ENCODE measurements at regions not wholly inside any gene's neighbourhood (a gene's known extent, or its start where the extent isn't known, plus 50 kb on each side); places are given as distances from the start of the nearest gene placed in this dataset.

DNA sequence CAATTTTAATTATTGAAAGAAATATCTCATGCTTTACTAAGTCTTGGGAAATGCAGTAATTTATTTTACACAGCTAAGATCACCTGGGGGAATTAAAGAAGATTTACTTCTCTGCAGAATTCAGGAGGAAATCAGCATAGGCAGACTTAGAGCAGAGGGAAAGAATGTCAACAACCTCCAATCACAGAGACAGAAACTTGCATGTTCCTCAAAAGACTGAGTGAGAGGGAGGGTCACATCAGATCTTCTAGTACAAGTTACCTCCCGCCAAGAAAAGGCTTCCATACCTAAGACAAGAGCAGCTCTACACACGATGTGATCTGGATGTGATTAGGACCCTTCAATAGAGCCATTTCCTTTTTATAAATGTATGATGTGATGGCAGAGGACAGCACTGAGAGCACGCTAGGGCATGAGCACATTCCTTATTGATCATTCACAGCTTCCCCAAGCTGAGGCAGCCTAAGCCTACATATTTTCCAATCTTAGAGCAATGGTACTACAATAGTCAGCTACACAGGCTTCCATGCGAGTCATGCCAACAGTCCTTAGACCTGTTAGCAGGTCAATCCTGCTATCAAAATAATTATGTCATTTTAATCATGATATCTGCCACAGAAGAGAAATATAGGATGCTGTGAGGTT is 403.3 kb downstream of the ETNK1 start:
- in situ Hi-C loops (cut with MboI; ENCODE audit: low pct_unique_long_range_greater_than_20kb, low sequenced_read_pairs), result no loop called here
- DNase-seq, result no peak

DNA sequence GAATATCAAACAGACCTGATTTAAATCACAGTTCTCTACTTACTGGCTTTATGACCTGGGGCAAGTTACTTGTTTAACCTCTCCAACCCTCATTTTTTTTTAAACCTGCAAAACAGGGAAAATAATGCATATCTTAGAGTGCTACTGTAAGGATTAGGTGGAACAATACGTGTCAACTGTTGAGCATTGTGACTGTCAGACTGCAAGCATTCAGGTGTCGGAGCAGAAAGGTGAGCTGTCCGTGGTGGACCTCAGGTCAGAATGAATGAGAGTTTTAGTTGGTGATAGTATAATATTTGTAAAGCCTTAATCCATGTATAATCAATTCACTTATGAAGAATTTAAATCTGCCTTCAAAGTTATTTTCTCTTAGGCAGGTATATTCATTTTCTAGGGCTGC is 404.2 kb downstream of the ETNK1 start:
- DNase-seq, result no peak
- in situ Hi-C loops (cut with MboI; ENCODE audit: low pct_unique_long_range_greater_than_20kb, low sequenced_read_pairs), result no loop called here

DNA sequence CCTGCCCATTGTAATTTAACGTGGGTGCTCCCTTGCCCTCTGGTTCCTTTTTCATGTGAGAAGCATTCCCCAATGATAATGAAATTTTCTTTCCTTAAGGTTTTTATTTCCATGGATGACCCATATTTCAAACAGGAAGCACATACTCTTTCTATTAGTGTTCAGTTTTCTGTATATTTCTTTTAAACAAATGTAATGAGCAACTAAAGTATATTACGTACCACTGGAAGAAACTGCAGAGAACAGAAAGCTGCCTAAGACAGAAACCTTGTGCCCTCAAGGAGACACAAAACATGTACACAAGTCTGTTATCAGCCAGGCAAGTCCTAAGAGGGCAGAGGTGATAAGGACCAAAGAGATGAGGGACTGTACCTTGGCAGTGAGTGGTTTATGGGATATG is 414.9 kb downstream of the ETNK1 start:
- DNase-seq, result no peak
- in situ Hi-C loops (cut with MboI; ENCODE audit: low pct_unique_long_range_greater_than_20kb, low sequenced_read_pairs), result no loop called here

DNA sequence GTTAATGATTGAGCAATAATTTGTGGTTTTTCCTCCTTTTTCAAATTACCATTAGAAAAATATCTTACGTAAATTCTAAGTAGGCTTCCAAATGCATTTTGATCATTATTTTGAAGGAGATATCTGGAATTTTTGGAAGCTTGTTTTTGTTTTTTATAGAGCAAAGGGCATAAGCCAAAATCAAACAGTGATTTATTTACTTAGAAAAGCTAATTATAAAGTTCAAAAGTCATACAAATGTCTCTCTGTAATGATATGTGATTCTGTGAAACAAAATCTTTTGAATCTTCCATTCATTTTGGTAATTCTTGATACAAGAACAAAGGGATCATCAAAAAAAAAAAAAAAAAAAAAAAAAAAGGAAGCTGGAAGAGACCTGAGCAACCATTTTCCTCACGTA is 416.8 kb downstream of the ETNK1 start:
- no peak for DNase-seq
- in situ Hi-C loops (cut with MboI; ENCODE audit: low pct_unique_long_range_greater_than_20kb, low sequenced_read_pairs), result no loop called here

DNA sequence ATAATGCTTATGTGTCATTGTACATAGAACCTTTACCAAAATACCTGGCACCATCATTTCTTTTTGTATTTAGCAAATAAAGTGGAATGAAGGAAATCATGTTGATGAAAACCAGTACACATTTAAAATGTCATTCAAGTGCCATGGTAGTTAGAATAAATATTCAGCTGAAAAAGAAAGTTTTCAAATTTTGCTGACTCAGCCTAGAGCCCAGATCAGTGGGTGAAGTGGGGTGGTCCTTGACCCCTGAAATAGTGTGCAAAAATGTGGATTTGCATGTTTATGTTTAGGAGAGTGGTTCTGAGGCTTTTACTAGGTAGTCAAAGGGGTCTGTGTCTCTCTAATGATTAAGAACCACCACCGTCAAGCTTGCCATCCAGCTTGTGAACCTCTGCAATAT is 418.7 kb downstream of the ETNK1 start:
- in situ Hi-C loops (cut with MboI; ENCODE audit: low pct_unique_long_range_greater_than_20kb, low sequenced_read_pairs), result no loop called here

DNA sequence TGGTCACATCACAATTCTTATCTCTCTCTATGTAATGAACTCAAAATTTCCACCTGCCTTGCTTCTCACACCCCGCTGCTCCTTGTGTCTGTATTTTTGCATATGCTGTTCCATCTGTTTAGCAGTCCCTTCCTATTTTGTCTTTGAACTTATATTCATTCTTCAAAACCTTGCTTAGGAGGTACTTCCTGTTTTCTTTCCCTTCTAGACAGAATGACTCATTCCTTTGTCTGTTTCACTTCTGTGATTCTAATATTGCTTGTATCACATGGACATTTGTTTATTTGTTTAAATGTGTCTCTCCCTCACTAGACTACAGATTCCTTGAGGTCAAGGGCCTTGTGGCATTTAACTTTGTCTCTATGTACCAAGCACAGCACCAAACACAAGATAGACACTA is 424.2 kb downstream of the ETNK1 start:
- in situ Hi-C loops (cut with MboI; ENCODE audit: low pct_unique_long_range_greater_than_20kb, low sequenced_read_pairs), result no loop called here
- DNase-seq, result peak; percentile 17

More for the DNA sequence above, 418.7 kb downstream of the ETNK1 start:
- no peak for DNase-seq

DNA sequence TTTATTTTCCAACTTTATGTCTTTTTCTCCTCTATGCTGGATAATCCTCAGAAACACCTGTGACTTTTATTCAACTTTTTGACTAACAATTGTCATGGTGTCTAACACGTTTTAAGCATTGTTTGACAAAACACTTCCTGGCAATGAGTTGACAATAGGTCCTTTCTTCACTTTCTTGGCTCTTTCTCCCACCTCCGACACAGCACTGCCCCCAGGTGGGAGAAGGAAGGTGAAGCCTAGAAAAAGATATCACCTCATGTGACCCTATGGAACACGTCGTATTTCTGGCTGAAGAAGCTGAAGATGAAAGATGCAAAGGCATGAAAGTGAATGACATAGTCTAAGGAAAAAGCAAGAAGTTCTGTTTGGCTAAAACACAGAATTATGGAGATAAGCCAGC is 430.0 kb downstream of the ETNK1 start:
- peak; percentile 37 for DNase-seq
- in situ Hi-C loops (cut with MboI; ENCODE audit: low pct_unique_long_range_greater_than_20kb, low sequenced_read_pairs), result no loop called here

DNA sequence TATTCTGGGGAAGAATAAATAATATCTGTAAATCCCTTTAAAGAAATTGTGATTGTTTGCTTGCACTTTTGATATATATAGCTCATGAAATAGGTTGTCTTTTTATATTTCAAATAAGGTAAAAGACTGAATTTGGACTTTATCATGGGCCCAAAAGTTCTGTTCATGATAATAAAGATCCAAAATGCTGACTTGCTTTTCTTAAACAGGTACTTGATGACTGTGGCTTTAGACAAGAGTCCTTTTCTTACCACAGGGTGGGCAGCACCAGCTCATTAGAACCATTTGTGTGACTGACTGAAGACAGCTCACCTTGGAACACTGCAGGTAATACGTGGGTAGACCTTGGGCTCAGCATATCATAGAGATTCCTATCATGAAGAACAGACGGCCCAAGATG is 432.6 kb downstream of the ETNK1 start:
- in situ Hi-C loops (cut with MboI; ENCODE audit: low pct_unique_long_range_greater_than_20kb, low sequenced_read_pairs), result no loop called here
- DNase-seq, result no peak

DNA sequence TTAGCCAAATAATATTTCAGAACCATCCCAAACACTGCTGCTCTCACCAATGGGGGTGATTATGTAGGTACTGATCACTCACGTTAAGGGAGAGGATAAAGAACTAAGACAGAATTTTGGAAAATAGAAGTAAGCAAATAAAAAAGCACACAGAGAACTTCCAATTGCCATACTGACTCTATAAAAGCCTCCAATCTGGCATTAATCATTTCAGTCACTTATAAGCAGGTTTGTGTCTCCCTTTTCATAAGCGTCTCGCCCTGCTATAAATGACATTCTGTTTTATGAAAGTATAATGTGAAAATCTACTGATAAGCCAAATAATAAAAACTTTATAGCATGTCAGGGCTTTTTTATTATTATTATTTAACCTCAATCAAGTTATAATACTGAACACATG is 435.2 kb downstream of the ETNK1 start:
- no peak for DNase-seq
- in situ Hi-C loops (cut with MboI; ENCODE audit: low pct_unique_long_range_greater_than_20kb, low sequenced_read_pairs), result no loop called here

DNA sequence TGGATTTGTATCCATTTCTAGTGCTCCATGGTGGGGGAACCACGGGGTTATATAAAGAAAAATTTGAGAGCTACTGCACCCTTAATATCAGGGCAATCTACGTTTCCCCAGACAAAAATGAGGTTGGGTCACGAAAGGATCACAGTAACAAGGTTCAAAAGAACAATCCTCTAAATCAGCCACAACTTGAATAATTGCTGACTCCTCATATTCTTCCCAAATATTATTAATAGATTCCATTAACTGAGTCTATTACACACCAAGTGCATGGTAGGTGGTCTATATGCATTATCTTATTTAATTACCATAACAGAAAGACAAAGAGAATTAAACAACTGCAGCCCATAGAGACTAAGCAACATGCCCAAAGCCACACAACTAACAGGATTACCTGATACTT is 438.2 kb downstream of the ETNK1 start:
- in situ Hi-C loops (cut with MboI; ENCODE audit: low pct_unique_long_range_greater_than_20kb, low sequenced_read_pairs), result no loop called here
- no peak for DNase-seq

DNA sequence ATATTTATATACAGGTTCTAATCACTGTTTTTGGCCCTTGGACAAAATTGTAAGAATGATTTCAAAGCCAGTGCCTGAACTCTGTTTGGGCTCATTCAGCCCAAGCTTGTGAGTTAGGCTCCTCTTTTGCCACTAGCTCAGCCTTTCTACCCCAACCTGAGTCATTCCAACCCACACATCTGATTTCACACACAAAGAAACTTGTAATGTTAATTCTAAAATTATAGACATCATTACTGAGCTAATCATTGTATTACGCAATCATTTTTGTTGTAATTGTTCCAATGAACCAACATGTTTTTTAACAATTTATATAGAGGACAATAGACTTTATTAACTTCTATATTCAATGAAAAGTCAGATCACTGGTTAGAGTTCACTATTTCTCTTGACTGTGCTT is 441.1 kb downstream of the ETNK1 start:
- DNase-seq, result no peak
- in situ Hi-C loops (cut with MboI; ENCODE audit: low pct_unique_long_range_greater_than_20kb, low sequenced_read_pairs), result no loop called here

DNA sequence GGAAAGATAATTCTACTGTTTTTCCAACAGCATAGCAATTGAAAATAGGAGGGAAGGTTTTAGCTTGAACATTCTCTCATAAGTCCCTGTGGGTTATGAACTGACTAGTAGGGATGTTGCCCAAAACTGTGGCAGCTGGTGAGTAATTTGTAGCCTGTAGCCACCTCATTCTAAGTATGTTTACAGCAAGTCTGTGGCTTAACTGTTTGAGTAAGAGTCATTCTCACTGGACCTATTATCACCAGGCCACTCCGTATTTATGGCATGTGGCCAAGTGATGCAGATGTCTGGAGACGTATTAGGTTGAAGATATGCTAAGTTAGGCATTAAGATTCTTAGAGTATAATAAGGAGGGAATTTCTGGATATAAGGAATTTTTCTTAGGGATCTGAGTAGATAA is 458.3 kb downstream of the ETNK1 start:
- no peak for DNase-seq
- in situ Hi-C loops (cut with MboI; ENCODE audit: low pct_unique_long_range_greater_than_20kb, low sequenced_read_pairs), result no loop called here

DNA sequence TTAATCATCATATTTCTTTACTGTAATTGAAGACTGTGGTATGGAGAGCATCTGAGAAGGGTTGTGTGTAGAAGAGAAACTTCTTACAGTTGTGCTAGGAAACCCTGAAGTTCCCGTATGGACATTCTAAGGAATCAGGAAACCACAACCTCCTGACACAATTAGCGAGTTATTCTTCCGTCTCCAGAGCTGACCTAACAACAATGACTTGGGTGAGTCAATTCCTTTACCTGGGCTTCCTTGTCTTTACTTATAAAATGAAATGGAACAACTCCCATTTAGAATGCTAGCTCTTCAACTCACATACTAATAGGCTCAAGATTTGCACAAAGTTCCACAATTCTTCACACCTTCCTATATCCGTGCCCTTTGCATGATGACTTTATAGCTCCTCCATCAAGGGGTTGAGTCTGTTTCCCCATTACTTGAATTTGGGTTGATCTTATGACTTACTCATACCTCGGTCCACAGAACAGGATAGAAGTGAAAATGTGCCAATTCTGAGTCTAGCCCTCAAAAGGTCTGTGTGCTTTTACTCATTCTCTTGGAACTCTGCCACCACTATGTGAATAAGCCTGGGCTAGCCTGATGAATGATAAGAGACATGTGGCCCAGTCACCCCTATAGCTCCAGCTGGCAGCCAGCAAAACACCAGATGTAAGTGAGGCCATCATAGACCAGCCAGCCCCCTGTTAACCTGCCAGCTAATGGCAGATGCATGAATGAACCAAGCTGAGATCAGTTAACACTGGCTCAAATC is 459.4 kb downstream of the ETNK1 start:
- no peak for DNase-seq
- in situ Hi-C loops (cut with MboI; ENCODE audit: low pct_unique_long_range_greater_than_20kb, low sequenced_read_pairs), result no loop called here

DNA sequence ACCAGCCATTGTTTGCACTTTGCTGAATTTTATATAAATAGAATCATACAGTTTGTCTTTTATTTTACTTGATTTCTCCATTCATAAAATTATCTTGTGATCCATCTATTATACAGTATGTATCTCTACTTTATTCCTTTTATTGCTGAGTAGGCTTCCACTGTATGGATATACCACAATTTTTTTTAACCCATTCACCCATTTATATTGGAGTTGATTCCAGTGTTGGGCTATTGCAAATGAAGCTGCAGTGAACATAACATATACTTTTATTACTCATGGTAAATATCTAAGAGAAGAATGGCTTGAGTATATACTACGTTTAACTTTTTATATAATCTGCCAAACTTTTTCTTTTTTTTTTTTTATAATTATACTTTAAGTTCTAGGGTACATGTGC is 463.6 kb downstream of the ETNK1 start:
- DNase-seq, result no peak

DNA sequence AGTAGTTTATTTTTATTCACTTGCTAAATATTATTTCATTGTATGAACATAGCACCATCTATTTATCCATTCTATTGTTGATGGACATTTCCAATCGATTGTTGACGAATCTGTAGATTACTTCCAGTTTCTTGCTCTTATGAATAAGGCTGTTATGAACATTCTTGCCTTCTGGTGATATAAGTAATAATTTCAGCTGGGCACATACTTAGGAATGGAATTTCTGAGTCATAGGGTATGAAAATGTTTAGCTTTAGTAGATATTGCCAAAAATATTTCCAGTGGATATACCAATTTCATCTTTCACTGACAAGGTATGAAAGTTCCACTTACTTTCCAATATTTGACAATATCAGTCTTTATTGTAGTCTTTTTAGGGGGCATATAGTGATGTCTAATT is 468.5 kb downstream of the ETNK1 start:
- in situ Hi-C loops (cut with MboI; ENCODE audit: low pct_unique_long_range_greater_than_20kb, low sequenced_read_pairs), result no loop called here

More for the DNA sequence above, 463.6 kb downstream of the ETNK1 start:
- in situ Hi-C loops (cut with MboI; ENCODE audit: low pct_unique_long_range_greater_than_20kb, low sequenced_read_pairs), result no loop called here

DNA sequence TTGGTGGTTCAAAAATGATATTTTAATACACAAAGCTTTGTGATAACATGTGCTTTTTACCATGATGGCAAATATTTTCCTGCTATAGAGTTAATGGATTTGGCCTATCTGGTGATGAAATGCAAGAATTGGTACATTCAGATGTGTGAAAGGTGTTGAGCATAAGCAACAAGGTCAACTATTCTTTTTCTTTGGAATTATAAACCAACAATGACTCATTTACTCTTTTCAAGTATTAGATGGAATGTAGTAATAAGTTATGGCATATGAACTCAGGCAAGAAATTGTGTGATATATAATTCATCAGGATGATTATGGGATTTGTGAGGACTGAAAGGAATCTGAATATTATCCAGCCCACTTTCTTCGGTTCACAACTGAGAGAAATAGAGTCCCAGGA is 471.4 kb downstream of the ETNK1 start:
- DNase-seq, result no peak
- in situ Hi-C loops (cut with MboI; ENCODE audit: low pct_unique_long_range_greater_than_20kb, low sequenced_read_pairs), result no loop called here

More for the DNA sequence above, 468.5 kb downstream of the ETNK1 start:
- DNase-seq, result no peak

DNA sequence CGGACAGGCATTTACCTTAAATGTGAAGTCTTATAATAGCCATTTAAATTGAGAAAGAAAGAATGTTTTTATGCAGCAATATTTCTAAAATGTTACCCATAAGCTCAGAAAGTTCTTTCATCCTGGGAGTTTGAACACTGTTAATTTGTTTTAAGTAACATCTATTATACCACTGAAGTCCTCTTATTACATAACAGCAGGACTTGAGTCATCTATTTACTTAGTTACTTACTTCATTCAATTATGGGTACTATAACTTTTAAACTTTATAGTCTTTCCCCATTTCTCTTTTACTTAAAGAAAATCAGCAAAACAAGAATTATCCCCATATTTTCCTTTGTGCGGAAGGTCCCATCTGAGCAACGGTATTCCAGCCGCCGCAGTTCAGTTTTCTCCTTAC is 473.1 kb downstream of the ETNK1 start:
- in situ Hi-C loops (cut with MboI; ENCODE audit: low pct_unique_long_range_greater_than_20kb, low sequenced_read_pairs), result no loop called here
- no peak for DNase-seq

DNA sequence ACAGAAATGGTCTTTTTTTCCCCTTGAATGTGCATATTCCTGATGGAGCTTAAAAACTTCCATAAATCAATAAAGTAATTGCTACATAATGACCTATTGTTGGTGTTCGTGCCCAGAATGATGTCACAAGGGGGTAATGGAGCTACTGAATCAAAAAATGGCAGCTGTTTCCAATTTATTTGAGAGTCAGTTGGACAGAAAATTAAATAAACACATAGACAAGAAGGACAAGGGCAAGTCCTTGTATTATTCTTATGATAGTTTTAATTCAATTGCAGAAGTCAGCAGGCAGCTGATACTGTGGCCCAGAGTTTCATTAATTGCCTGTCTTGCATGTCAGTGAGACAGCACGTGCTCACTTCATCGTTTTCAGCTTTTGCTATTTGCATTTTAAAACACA is 473.5 kb downstream of the ETNK1 start:
- no peak for DNase-seq
- in situ Hi-C loops (cut with MboI; ENCODE audit: low pct_unique_long_range_greater_than_20kb, low sequenced_read_pairs), result no loop called here

DNA sequence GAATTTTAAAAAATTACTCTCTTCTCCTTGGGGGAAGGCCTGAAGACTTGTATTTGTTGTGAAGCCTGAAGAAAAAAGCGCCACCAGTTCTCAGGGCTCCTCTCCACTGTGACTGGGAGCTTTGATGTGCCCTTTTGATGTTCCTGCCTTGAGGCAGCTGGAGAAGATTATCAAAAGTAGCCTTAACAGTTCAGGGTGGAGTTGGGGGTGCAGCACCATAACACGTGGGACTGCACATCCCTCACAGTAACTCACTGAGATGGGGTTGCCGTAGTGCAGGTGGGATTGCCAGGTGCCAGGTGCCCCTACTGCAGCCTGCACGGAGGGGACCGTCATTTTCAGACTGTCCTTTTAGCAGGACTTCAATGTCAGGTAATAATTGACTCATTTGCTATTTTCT is 474.1 kb downstream of the ETNK1 start:
- no peak for DNase-seq
- in situ Hi-C loops (cut with MboI; ENCODE audit: low pct_unique_long_range_greater_than_20kb, low sequenced_read_pairs), result no loop called here

DNA sequence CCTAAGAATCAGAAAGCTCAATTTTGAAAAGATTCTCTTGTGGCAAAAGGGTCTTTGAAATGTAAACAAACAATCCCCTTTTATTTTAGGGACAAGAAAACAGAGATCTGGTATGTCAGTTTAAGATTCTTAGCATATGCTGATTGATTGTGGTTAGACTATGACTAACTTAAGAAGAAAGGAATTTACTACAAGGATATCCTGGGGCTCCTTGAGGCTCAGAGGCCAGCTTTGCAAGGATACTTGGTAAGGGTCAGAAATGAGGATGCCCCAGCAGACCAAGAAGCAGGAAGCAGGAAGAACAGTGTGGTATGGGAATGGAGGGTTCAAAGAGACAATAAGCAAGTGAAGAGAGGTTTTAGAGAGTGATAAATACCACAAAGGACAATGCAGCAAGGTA is 474.6 kb downstream of the ETNK1 start:
- no peak for DNase-seq
- in situ Hi-C loops (cut with MboI; ENCODE audit: low pct_unique_long_range_greater_than_20kb, low sequenced_read_pairs), result no loop called here

DNA sequence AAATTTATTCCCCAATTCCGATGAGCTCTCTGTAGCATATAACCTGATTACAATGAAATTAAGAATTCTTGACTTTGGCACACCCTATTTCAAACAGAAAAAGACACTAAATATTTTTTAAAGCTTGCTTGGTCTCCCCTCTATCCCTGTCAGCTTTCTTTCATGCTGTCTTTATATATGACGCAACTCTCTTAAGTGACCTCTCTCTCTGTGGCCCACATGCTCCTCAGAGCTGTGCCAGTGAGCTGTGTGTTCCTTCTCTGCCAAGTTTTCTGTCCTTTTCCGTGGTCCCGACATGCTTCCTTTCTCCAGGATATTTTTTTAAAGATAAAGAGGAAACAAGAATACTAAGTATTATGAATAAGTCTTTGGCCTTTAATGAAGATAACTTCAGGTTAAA is 484.0 kb downstream of the ETNK1 start:
- in situ Hi-C loops (cut with MboI; ENCODE audit: low pct_unique_long_range_greater_than_20kb, low sequenced_read_pairs), result no loop called here
- DNase-seq, result no peak

Data from KBM-7 (cell line).